Mesothelial cell of epicardium (in vitro differentiated cells): ENCODE measurements at regions not wholly inside any gene's neighbourhood (a gene's known extent, or its start where the extent isn't known, plus 50 kb on each side); places are given as distances from the start of the nearest gene placed in this dataset.

ENCODE experiments used
- DNase-seq, 2 experiments: peaks; one replicate each; pipeline ENCODE4 v3.0.0; 2021; ENCODE audit warnings: low spot score in 2 of 2; ENCODE audit not compliant: unreplicated experiment in 2 of 2
- H3K27ac Mint-ChIP-seq: 2 replicates; pipeline ENCODE4 v1.8.0; 2021; ENCODE audit warnings: mixed read lengths
- H3K27me3 Mint-ChIP-seq: 2 replicates; pipeline ENCODE4 v1.8.0; 2021; ENCODE audit warnings: low read depth, mixed read lengths
- H3K36me3 Mint-ChIP-seq: 2 replicates; pipeline ENCODE4 v1.8.0; 2021; ENCODE audit warnings: mixed read lengths
- H3K4me1 Mint-ChIP-seq: 2 replicates; pipeline ENCODE4 v1.8.0; 2021; ENCODE audit warnings: mixed read lengths
- H3K4me3 Mint-ChIP-seq: 2 replicates; pipeline ENCODE4 v1.8.0; 2021; ENCODE audit warnings: mild to moderate bottlenecking, moderate library complexity, mixed read lengths
- H3K9me3 Mint-ChIP-seq: 2 replicates; pipeline ENCODE4 v1.8.0; 2021; ENCODE audit warnings: mixed read lengths
- TF ChIP-seq, protein P1 (sequence below): fragments of 200-600 bp; sonication (generic); IDR thresholded peaks from one replicate; pipeline ENCODE4 v1.5.0; 2021; ENCODE audit warnings: antibody characterized with exemption; ENCODE audit not compliant: unreplicated experiment

DNA sequence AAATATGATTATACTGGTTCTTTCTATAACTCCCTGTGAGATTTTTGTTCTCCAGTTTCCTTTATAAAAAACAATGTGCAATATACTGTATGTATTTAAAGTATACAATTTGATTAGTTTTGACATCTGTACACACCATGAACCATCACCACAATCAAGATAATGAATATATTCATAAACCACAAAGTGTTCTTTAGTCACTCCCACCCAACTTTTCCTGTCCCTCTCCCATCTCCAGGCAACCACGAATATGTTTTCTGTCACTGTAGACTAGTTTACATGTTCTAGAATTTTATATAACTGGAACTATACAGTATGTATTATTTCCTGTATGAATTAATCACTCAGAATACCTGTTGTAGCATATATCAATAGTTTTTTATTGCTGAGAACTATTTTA lies 177.0 kb upstream of the MBNL1 start:
- Mint-ChIP-seq H3K4me1 (no peaks in the 10 kb centered on the region), H3K4me3 (no peak overlapping the region), H3K27ac (no peak overlapping the region), H3K9me3 (peaks cover 10% of the 10 kb centered on the region), H3K27me3 (peaks cover 2% of the 10 kb centered on the region), H3K36me3 (no peaks in the 10 kb centered on the region)
- DNase-seq, result no peak
- TF ChIP-seq, protein P1, sequence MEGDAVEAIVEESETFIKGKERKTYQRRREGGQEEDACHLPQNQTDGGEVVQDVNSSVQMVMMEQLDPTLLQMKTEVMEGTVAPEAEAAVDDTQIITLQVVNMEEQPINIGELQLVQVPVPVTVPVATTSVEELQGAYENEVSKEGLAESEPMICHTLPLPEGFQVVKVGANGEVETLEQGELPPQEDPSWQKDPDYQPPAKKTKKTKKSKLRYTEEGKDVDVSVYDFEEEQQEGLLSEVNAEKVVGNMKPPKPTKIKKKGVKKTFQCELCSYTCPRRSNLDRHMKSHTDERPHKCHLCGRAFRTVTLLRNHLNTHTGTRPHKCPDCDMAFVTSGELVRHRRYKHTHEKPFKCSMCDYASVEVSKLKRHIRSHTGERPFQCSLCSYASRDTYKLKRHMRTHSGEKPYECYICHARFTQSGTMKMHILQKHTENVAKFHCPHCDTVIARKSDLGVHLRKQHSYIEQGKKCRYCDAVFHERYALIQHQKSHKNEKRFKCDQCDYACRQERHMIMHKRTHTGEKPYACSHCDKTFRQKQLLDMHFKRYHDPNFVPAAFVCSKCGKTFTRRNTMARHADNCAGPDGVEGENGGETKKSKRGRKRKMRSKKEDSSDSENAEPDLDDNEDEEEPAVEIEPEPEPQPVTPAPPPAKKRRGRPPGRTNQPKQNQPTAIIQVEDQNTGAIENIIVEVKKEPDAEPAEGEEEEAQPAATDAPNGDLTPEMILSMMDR, result no peak

DNA sequence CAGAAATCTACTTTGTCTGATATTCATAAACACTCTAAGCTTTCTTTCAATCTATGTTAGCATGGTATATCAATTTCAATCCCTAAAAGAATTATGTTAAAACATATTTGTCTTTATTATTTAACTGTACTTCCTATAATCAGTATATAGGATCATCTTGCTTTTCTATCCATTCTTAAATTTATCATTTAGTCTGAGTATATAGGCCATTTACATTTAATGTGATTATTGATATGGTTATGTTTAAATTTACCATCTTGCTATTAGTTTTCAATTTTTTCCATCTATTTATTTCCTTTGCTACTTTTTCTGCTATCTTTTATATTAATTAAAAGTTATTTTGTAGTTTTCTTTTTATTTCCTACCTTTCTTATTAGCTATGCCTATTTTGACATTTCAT lies 174.8 kb upstream of the MBNL1 start:
- Mint-ChIP-seq H3K4me3 (no peak overlapping the region), H3K4me1 (no peaks in the 10 kb centered on the region), H3K27me3 (peaks cover 1% of the 10 kb centered on the region), H3K9me3 (peaks cover 10% of the 10 kb centered on the region), H3K36me3 (no peaks in the 10 kb centered on the region), H3K27ac (no peak overlapping the region)
- TF ChIP-seq, protein P1, result no peak
- no peak for DNase-seq

DNA sequence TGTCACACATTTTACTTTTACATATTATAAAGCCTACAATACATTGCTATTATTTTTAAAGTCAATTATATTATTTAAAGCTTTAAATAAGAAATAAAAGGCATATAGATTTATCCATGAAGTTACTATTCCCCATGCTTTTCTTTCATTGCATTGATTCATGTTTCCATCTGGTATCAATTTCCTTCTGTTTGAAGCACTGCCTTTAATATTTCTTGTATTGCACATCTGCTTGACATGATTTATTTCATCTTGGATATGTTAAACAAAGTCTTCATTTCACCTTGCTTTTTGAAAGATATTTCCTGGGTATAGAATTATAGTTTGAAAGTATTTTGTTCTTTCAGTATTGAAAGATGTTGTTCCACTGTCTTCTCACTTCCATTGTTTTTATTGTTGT lies 174.3 kb upstream of the MBNL1 start:
- Mint-ChIP-seq H3K9me3 (peaks cover 10% of the 10 kb centered on the region), H3K36me3 (no peaks in the 10 kb centered on the region), H3K27me3 (no peaks in the 10 kb centered on the region), H3K4me3 (no peak overlapping the region), H3K4me1 (no peaks in the 10 kb centered on the region), H3K27ac (no peak overlapping the region)
- DNase-seq, result no peak
- TF ChIP-seq, protein P1, result no peak

DNA sequence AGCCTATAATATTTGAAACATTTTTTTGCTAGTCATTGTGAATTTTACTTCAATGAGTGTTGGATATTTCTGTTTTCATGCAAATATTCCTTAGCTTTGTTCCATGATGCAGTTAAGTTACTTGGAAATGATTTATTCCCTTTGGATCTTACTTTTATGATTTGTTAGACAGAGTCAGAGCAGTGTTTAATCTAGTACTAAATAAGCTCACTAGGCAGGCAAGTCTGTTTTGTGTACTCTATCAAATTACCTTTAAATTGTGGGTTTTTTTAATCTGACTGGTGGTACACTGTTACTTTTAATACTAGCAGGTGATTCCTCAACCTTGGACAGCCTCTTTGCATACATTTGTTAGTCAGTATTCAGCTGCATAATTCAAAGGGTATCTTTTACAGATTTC lies 173.3 kb upstream of the MBNL1 start:
- H3K27me3 Mint-ChIP-seq, result no peaks in the 10 kb centered on the region
- TF ChIP-seq, protein P1, result no peak
- no peaks in the 10 kb centered on the region for H3K36me3 Mint-ChIP-seq
- H3K9me3 Mint-ChIP-seq, result peaks cover 10% of the 10 kb centered on the region
- H3K27ac Mint-ChIP-seq, result no peak overlapping the region
- DNase-seq, result no peak
- no peak overlapping the region for H3K4me3 Mint-ChIP-seq
- no peaks in the 10 kb centered on the region for H3K4me1 Mint-ChIP-seq

DNA sequence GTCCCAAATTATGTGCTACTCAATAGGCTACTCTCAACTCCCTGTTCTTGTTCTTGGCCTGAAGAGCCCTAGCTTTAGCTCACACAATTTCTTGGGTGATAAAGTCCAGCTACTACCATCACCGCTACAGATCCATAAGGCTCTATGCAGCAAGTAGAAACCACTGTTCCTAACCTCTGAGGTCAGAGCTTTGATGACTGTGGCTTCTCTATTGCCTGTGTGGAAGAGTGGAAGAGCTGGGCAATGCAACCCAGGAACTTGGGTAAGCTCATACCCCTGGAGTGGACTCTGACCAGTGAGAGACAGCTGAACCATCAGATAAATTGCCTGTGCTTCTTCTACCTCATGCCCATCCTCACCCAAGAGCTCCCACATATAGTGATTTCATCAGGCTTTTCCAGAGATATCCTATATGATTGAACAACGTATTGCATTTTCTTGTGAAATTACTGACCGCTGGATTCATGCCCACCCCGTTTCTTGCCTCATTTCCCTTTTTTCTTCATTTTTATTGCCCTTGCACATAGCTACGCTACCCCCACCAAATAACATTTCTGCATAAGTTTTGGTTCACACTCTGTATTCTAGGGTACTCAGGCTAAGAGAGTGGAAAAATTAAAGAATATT lies 172.3 kb upstream of the MBNL1 start:
- H3K36me3 Mint-ChIP-seq, result no peaks in the 10 kb centered on the region
- TF ChIP-seq, protein P1, result no peak
- peaks cover 10% of the 10 kb centered on the region for H3K9me3 Mint-ChIP-seq
- no peak overlapping the region for H3K27ac Mint-ChIP-seq
- H3K27me3 Mint-ChIP-seq, result no peaks in the 10 kb centered on the region
- no peaks in the 10 kb centered on the region for H3K4me1 Mint-ChIP-seq
- no peak overlapping the region for H3K4me3 Mint-ChIP-seq
- DNase-seq, result no peak

DNA sequence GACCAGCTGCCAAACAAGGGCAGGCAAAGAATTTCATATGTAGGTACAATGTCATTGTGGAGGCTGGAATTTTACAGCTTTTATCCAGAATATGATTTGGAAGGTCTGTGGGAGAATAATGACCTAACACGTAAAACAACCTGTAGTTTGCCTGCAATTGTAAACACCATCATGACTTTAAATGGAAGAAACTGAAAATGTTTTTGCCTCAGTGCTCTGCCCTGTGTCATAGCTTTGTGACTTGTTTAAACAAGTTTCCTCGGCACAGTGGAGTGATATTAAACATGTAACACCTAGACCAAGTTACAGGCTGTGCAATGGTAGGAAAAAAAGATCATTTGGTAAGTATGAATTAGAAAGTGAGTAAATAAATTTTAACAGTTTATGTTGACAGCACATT lies 171.6 kb upstream of the MBNL1 start:
- DNase-seq, result no peak
- Mint-ChIP-seq H3K36me3 (no peaks in the 10 kb centered on the region), H3K27me3 (no peaks in the 10 kb centered on the region), H3K9me3 (peaks cover 5% of the 10 kb centered on the region), H3K27ac (no peak overlapping the region), H3K4me3 (no peak overlapping the region), H3K4me1 (no peaks in the 10 kb centered on the region)
- TF ChIP-seq, protein P1, result no peak
